ENCODE measurements at regions not wholly inside any gene's neighbourhood (a gene's known extent, or its start where the extent isn't known, plus 50 kb on each side); places are given as distances from the start of the nearest gene placed in this dataset.
"Not testable (repeated sequence)": the region's sequence is repeated elsewhere in the genome, so short reads cannot be mapped to it uniquely, and the experiment has no call there.

- DNase-seq (no peak), ATAC-seq (ENCODE audit: low read depth) (no peak)
- Histone ChIP-seq H3K79me2 (ENCODE audit: control insufficient read depth, insufficient read depth, low read length) (peaks cover 82% of the 10 kb centered on the region), H3K4me3 (ENCODE audit: control extremely low read depth in 1 of 5, extremely low read depth in 1 of 5, insufficient read depth in 1 of 5, low read depth in 2 of 5, low read length in 4 of 5) (no peak overlapping the region), H3K9ac (ENCODE audit: low read length) (no peak overlapping the region), H3K36me3 (replicated peaks in 1 of 2; ENCODE audit: control extremely low read depth in 1 of 2, control insufficient read depth in 1 of 2, extremely low read depth in 1 of 2, insufficient read depth in 2 of 2, low read length in 1 of 2) (peaks cover 16 to 51% of the 10 kb centered on the region in 2 experiments), H2AFZ (ENCODE audit: insufficient read depth, low read depth, low read length, poor library complexity, severe bottlenecking) (no peak overlapping the region), H3K27ac (ENCODE audit: low read length in 2 of 2) (no peak overlapping the region), H4K20me1 (ENCODE audit: control insufficient read depth, insufficient read depth, low read length, poor library complexity, severe bottlenecking) (peaks cover 12% of the 10 kb centered on the region), H3K4me1 (ENCODE audit: control insufficient read depth in 2 of 2, insufficient read depth in 2 of 2, low read length in 2 of 2) (no peaks in the 10 kb centered on the region), H3K9me3 (ENCODE audit: control extremely low read depth in 1 of 3, control insufficient read depth in 2 of 3, insufficient read depth in 1 of 3, low read length in 2 of 3) (no peaks in the 10 kb centered on the region), H3K27me3 (replicated peaks in 1 of 4; ENCODE audit: control extremely low read depth in 1 of 4, control insufficient read depth in 3 of 4, insufficient read depth in 4 of 4, low read length in 3 of 4) (no peaks in the 10 kb centered on the region), H3K4me2 (replicated peaks; ENCODE audit: low read depth, low read length, poor library complexity, severe bottlenecking) (no peak overlapping the region)
- Mint-ChIP-seq H3K27me3 (no peaks in the 10 kb centered on the region), H3K4me1 (peaks cover 5% of the 10 kb centered on the region), H3K4me3 (no peak overlapping the region), H3K27ac (no peak overlapping the region), H3K9me3 (ENCODE audit: insufficient read depth) (no peaks in the 10 kb centered on the region)
- no peak for TF ChIP-seq CTCF (IDR thresholded peaks at IDR 0.05)
- CTCF ChIA-PET, result interaction anchor here (0.6 kb wide), 1 partner anchor 106 kb away, joined by 4 read pairs; no protein-coding TSS in a partner anchor
- POLR2A ChIA-PET, result no interaction called here
- intact Hi-C loops (cut with micrococcal nuclease), result no loop called here
Observed at GRCh38 chr7:66571568-66571967, 57.1 kb upstream of the KCTD7 start.

- Histone ChIP-seq H4K20me1 (ENCODE audit: control insufficient read depth, insufficient read depth, low read length, poor library complexity, severe bottlenecking) (peaks cover 29% of the 10 kb centered on the region), H3K4me1 (ENCODE audit: control insufficient read depth in 2 of 2, insufficient read depth in 2 of 2, low read length in 2 of 2) (peaks cover 12 to 13% of the 10 kb centered on the region in 2 donors), H3K79me2 (ENCODE audit: control insufficient read depth, insufficient read depth, low read length) (peaks cover 82% of the 10 kb centered on the region), H3K36me3 (replicated peaks in 1 of 2; ENCODE audit: control extremely low read depth in 1 of 2, control insufficient read depth in 1 of 2, extremely low read depth in 1 of 2, insufficient read depth in 2 of 2, low read length in 1 of 2) (peaks cover 16 to 43% of the 10 kb centered on the region in 2 experiments)
- WGBS (ENCODE audit: insufficient coverage), result 100% methylated on average over 2 of the region's 9 CpGs
- H3K4me1 Mint-ChIP-seq, result peaks cover 28% of the 10 kb centered on the region
- ChIA-PET CTCF (interaction anchor here (0.8 kb wide), 1 partner anchor 16 kb away, joined by 3 read pairs; no protein-coding TSS in a partner anchor), POLR2A (interaction anchor here (0.6 kb wide), 1 partner anchor 21 kb away, joined by 5 read pairs; no protein-coding TSS in a partner anchor)
- H3K9me3 Mint-ChIP-seq (ENCODE audit: insufficient read depth); H3K4me3 ChIP-seq (ENCODE audit: control extremely low read depth in 1 of 5, extremely low read depth in 1 of 5, insufficient read depth in 1 of 5, low read depth in 2 of 5, low read length in 4 of 5); H3K9ac ChIP-seq (ENCODE audit: low read length); H3K27ac Mint-ChIP-seq; ATAC-seq (ENCODE audit: low read depth); H3K27ac ChIP-seq (ENCODE audit: low read length in 2 of 2); H3K9me3 ChIP-seq (ENCODE audit: control extremely low read depth in 1 of 3, control insufficient read depth in 2 of 3, insufficient read depth in 1 of 3, low read length in 2 of 3); H3K4me3 Mint-ChIP-seq; intact Hi-C loops (cut with micrococcal nuclease); H3K27me3 ChIP-seq (replicated peaks in 1 of 4; ENCODE audit: control extremely low read depth in 1 of 4, control insufficient read depth in 3 of 4, insufficient read depth in 4 of 4, low read length in 3 of 4); DNase-seq; H3K27me3 Mint-ChIP-seq; H2AFZ ChIP-seq (ENCODE audit: insufficient read depth, low read depth, low read length, poor library complexity, severe bottlenecking); H3K4me2 ChIP-seq (replicated peaks; ENCODE audit: low read depth, low read length, poor library complexity, severe bottlenecking): not testable (repeated sequence)
Observed at GRCh38 chr7:66573782-66574495, 54.7 kb upstream of the KCTD7 start.

GRCh38 chr7:66574768-66575167, 53.9 kb upstream of the KCTD7 start:
- H3K79me2 ChIP-seq (ENCODE audit: control insufficient read depth, insufficient read depth, low read length), result peaks cover 82% of the 10 kb centered on the region
- H2AFZ ChIP-seq (ENCODE audit: insufficient read depth, low read depth, low read length, poor library complexity, severe bottlenecking); H3K27me3 ChIP-seq (replicated peaks in 1 of 4; ENCODE audit: control extremely low read depth in 1 of 4, control insufficient read depth in 3 of 4, insufficient read depth in 4 of 4, low read length in 3 of 4); POLR2A ChIA-PET; H3K4me3 ChIP-seq (ENCODE audit: control extremely low read depth in 1 of 5, extremely low read depth in 1 of 5, insufficient read depth in 1 of 5, low read depth in 2 of 5, low read length in 4 of 5); ATAC-seq (ENCODE audit: low read depth); H3K27ac Mint-ChIP-seq; H3K27ac ChIP-seq (ENCODE audit: low read length in 2 of 2); H3K27me3 Mint-ChIP-seq; H3K9me3 ChIP-seq (ENCODE audit: control extremely low read depth in 1 of 3, control insufficient read depth in 2 of 3, insufficient read depth in 1 of 3, low read length in 2 of 3); H3K9me3 Mint-ChIP-seq (ENCODE audit: insufficient read depth); intact Hi-C loops (cut with micrococcal nuclease); H3K4me3 Mint-ChIP-seq; H3K9ac ChIP-seq (ENCODE audit: low read length); DNase-seq; H3K4me2 ChIP-seq (replicated peaks; ENCODE audit: low read depth, low read length, poor library complexity, severe bottlenecking): not testable (repeated sequence)
- peaks cover 12 to 13% of the 10 kb centered on the region in 2 donors for H3K4me1 ChIP-seq (ENCODE audit: control insufficient read depth in 2 of 2, insufficient read depth in 2 of 2, low read length in 2 of 2)
- H4K20me1 ChIP-seq (ENCODE audit: control insufficient read depth, insufficient read depth, low read length, poor library complexity, severe bottlenecking), result peaks cover 36% of the 10 kb centered on the region
- CTCF ChIA-PET, result interaction anchor here (0.8 kb wide), 1 partner anchor 17 kb away, joined by 3 read pairs; no protein-coding TSS in a partner anchor
- peaks cover 33% of the 10 kb centered on the region for H3K4me1 Mint-ChIP-seq
- WGBS (ENCODE audit: insufficient coverage), result 100% methylated on average over 1 of the region's 5 CpGs
- H3K36me3 ChIP-seq (replicated peaks in 1 of 2; ENCODE audit: control extremely low read depth in 1 of 2, control insufficient read depth in 1 of 2, extremely low read depth in 1 of 2, insufficient read depth in 2 of 2, low read length in 1 of 2), result peaks cover 16 to 41% of the 10 kb centered on the region in 2 experiments

Data from B cell (primary cell).